Chondrocyte (in vitro differentiated cells): ENCODE measurements at regions not wholly inside any gene's neighbourhood (a gene's known extent, or its start where the extent isn't known, plus 50 kb on each side); places are given as distances from the start of the nearest gene placed in this dataset.

Experiments used
- DNase-seq: peaks from one replicate; pipeline ENCODE4 v3.0.0; 2021; ENCODE audit warnings: mixed read lengths, low spot score
- H3K27ac Mint-ChIP-seq: one replicate; pipeline ENCODE4 v1.8.0; 2021; ENCODE audit warnings: mild to moderate bottlenecking, moderate library complexity, mixed read lengths; ENCODE audit not compliant: unreplicated experiment
- H3K27me3 Mint-ChIP-seq: 2 replicates; pipeline ENCODE4 v1.8.0; 2021; ENCODE audit warnings: low read depth, mixed read lengths
- H3K36me3 Mint-ChIP-seq: 2 replicates; pipeline ENCODE4 v1.8.0; 2021; ENCODE audit warnings: low read depth, mixed read lengths
- H3K4me1 Mint-ChIP-seq: 2 replicates; pipeline ENCODE4 v1.8.0; 2021; ENCODE audit warnings: low read depth, mild to moderate bottlenecking, mixed read lengths
- H3K4me3 Mint-ChIP-seq: one replicate; pipeline ENCODE4 v1.8.0; 2021; ENCODE audit warnings: mild to moderate bottlenecking, moderate library complexity, mixed read lengths; ENCODE audit not compliant: unreplicated experiment
- H3K9me3 Mint-ChIP-seq: 2 replicates; pipeline ENCODE4 v1.8.0; 2021; ENCODE audit warnings: low read depth, mixed read lengths
- CTCF ChIP-seq: fragments of 200-600 bp; sonication (generic); IDR thresholded peaks from 2 replicates; pipeline ENCODE4 v1.5.0; 2021; ENCODE audit warnings: antibody characterized with exemption, mild to moderate bottlenecking, moderate library complexity

- Mint-ChIP-seq H3K36me3 (peaks cover 2% of the 10 kb centered on the region), H3K4me1 (no peaks in the 10 kb centered on the region), H3K9me3 (peaks cover 5% of the 10 kb centered on the region), H3K27ac (no peak overlapping the region), H3K4me3 (no peak overlapping the region), H3K27me3 (no peaks in the 10 kb centered on the region)
- no peak for TF ChIP-seq CTCF
- no peak for DNase-seq
Observed at GRCh38 chr20:56868746-56869145, 239.6 kb downstream of the TFAP2C start.

- no peak for TF ChIP-seq CTCF
- no peak overlapping the region for H3K27ac Mint-ChIP-seq
- peaks cover 5% of the 10 kb centered on the region for H3K9me3 Mint-ChIP-seq
- H3K4me1 Mint-ChIP-seq, result peaks cover 9% of the 10 kb centered on the region
- H3K4me3 Mint-ChIP-seq, result no peak overlapping the region
- no peaks in the 10 kb centered on the region for H3K27me3 Mint-ChIP-seq
- peaks cover 2% of the 10 kb centered on the region for H3K36me3 Mint-ChIP-seq
- DNase-seq, result no peak
Observed at GRCh38 chr20:56870271-56870670, 241.2 kb downstream of the TFAP2C start.

- Mint-ChIP-seq H3K9me3 (peaks cover 5% of the 10 kb centered on the region), H3K27ac (no peak overlapping the region), H3K27me3 (no peaks in the 10 kb centered on the region), H3K36me3 (peaks cover 2% of the 10 kb centered on the region), H3K4me1 (peaks cover 12% of the 10 kb centered on the region), H3K4me3 (no peak overlapping the region)
- DNase-seq, result no peak
- no peak for TF ChIP-seq CTCF
Observed at GRCh38 chr20:56871691-56872090, 242.6 kb downstream of the TFAP2C start.

GRCh38 chr20:56872620-56873458, 243.7 kb downstream of the TFAP2C start:
- H3K27me3 Mint-ChIP-seq, result no peaks in the 10 kb centered on the region
- H3K27ac Mint-ChIP-seq, result no peak overlapping the region
- H3K4me1 Mint-ChIP-seq, result peaks cover 12% of the 10 kb centered on the region
- no peak overlapping the region for H3K4me3 Mint-ChIP-seq
- peaks cover 5% of the 10 kb centered on the region for H3K9me3 Mint-ChIP-seq
- peaks cover 2% of the 10 kb centered on the region for H3K36me3 Mint-ChIP-seq
- no peak for TF ChIP-seq CTCF
- no peak for DNase-seq

- H3K27ac Mint-ChIP-seq, result no peak overlapping the region
- peaks cover 2% of the 10 kb centered on the region for H3K36me3 Mint-ChIP-seq
- TF ChIP-seq CTCF, result no peak
- DNase-seq, result no peak
- peaks cover 12% of the 10 kb centered on the region for H3K4me1 Mint-ChIP-seq
- no peaks in the 10 kb centered on the region for H3K27me3 Mint-ChIP-seq
- H3K4me3 Mint-ChIP-seq, result no peak overlapping the region
- no peaks in the 10 kb centered on the region for H3K9me3 Mint-ChIP-seq
Observed at GRCh38 chr20:56873836-56874235, 244.7 kb downstream of the TFAP2C start.
